UCSD-AML1 (cell line): ENCODE measurements at regions not wholly inside any gene's neighbourhood (a gene's known extent, or its start where the extent isn't known, plus 50 kb on each side); places are given as distances from the start of the nearest gene placed in this dataset.
"Not testable (repeated sequence)": the region's sequence is repeated elsewhere in the genome, so short reads cannot be mapped to it uniquely, and the experiment has no call there.

Source experiments
- DNase-seq: peaks from one replicate; lab custom pipeline; 2025; ENCODE audit not compliant: unreplicated experiment; lab: John Stamatoyannopoulos, UW

- DNase-seq, result peak; percentile 7
Measured at GRCh38 chr13:65330287-65330686, 1899.8 kb downstream of the PCDH9 start.

GRCh38 chr13:65323192-65323591, 1906.9 kb downstream of the PCDH9 start:
- DNase-seq, result not testable (repeated sequence)

GRCh38 chr13:65321423-65321822, 1908.7 kb downstream of the PCDH9 start:
- not testable (repeated sequence) for DNase-seq

GRCh38 chr13:65314008-65314407, 1916.1 kb downstream of the PCDH9 start:
- DNase-seq, result no peak

GRCh38 chr13:65310663-65311328, 1919.3 kb downstream of the PCDH9 start:
- no peak for DNase-seq

GRCh38 chr13:65309906-65310305, 1920.2 kb downstream of the PCDH9 start:
- DNase-seq, result peak; percentile 7

GRCh38 chr13:65308729-65309128, 1921.4 kb downstream of the PCDH9 start:
- not testable (repeated sequence) for DNase-seq

- no peak for DNase-seq
Measured at GRCh38 chr13:65307056-65307455, 1923.1 kb downstream of the PCDH9 start.

GRCh38 chr13:65302691-65303090, 1927.4 kb downstream of the PCDH9 start:
- DNase-seq, result no peak

- no peak for DNase-seq
Measured at GRCh38 chr13:65301506-65301905, 1928.6 kb downstream of the PCDH9 start.

- DNase-seq, result no peak
Measured at GRCh38 chr13:65300220-65300619, 1929.9 kb downstream of the PCDH9 start.

- DNase-seq, result no peak
Measured at GRCh38 chr13:65293530-65294198, 1936.5 kb downstream of the PCDH9 start.

- DNase-seq, result no peak
Measured at GRCh38 chr13:65292488-65292901, 1937.6 kb downstream of the PCDH9 start.

GRCh38 chr13:65287405-65287804, 1942.7 kb downstream of the PCDH9 start:
- DNase-seq, result no peak

GRCh38 chr13:65275838-65276630, 1954.1 kb downstream of the PCDH9 start:
- no peak for DNase-seq

GRCh38 chr13:65275108-65275507, 1955.0 kb downstream of the PCDH9 start:
- DNase-seq, result no peak

- not testable (repeated sequence) for DNase-seq
Measured at GRCh38 chr13:65273811-65274420, 1956.2 kb downstream of the PCDH9 start.

GRCh38 chr13:65268009-65268408, 1962.1 kb downstream of the PCDH9 start:
- DNase-seq, result no peak

- DNase-seq, result no peak
Measured at GRCh38 chr13:65265988-65266387, 1964.1 kb downstream of the PCDH9 start.

GRCh38 chr13:65264066-65264465, 1966.1 kb downstream of the PCDH9 start:
- peak; percentile 3 for DNase-seq
